Endodermal cell (in vitro differentiated cells): ENCODE measurements at regions not wholly inside any gene's neighbourhood (a gene's known extent, or its start where the extent isn't known, plus 50 kb on each side); places are given as distances from the start of the nearest gene placed in this dataset.

ENCODE experiments used
- DNase-seq: peaks from one replicate; pipeline ENCODE4 v3.0.0-alpha.2; 2017
- H3K27ac ChIP-seq: 2 replicates; pipeline ENCODE4 v1.5.1; 2013; ENCODE audit warnings: mild to moderate bottlenecking, low read depth, low read length, moderate library complexity
- H3K27me3 ChIP-seq: 2 replicates; pipeline ENCODE4 v1.6.1; 2013; ENCODE audit warnings: mild to moderate bottlenecking, low read length, moderate library complexity; ENCODE audit not compliant: insufficient read depth, control insufficient read depth, poor library complexity, severe bottlenecking
- H3K36me3 ChIP-seq: 2 replicates; pipeline ENCODE4 v1.7.0; 2013; ENCODE audit warnings: mild to moderate bottlenecking, low read length, moderate library complexity; ENCODE audit not compliant: control insufficient read depth, insufficient read depth
- H3K4me1 ChIP-seq: one replicate; pipeline ENCODE4 v1.7.0; 2013; ENCODE audit warnings: low read length; ENCODE audit not compliant: control insufficient read depth, insufficient read depth
- H3K4me3 ChIP-seq: 2 replicates; pipeline ENCODE4 v1.5.1; 2013; ENCODE audit warnings: mild to moderate bottlenecking, low read length, moderate library complexity
- H3K9ac ChIP-seq: 2 replicates; pipeline ENCODE4 v1.6.1; 2013; ENCODE audit warnings: mild to moderate bottlenecking, low read length, moderate library complexity; ENCODE audit not compliant: poor library complexity, severe bottlenecking; ENCODE audit errors: extremely low read depth
- H3K9me3 ChIP-seq: 2 replicates; pipeline ENCODE4 v1.6.1; 2013; ENCODE audit warnings: mild to moderate bottlenecking, low read length, moderate library complexity; ENCODE audit not compliant: control insufficient read depth
- H3K27ac Mint-ChIP-seq: 2 replicates; pipeline ENCODE4 v1.8.0; 2020; ENCODE audit warnings: mixed read lengths
- H3K27me3 Mint-ChIP-seq: 2 replicates; pipeline ENCODE4 v1.8.0; 2021; ENCODE audit warnings: mild to moderate bottlenecking, mixed read lengths; ENCODE audit not compliant: insufficient read depth
- H3K36me3 Mint-ChIP-seq: 2 replicates; pipeline ENCODE4 v1.8.0; 2020; ENCODE audit warnings: low read depth, mixed read lengths
- H3K4me1 Mint-ChIP-seq: 2 replicates; pipeline ENCODE4 v1.8.0; 2020; ENCODE audit warnings: mixed read lengths
- H3K4me3 Mint-ChIP-seq: 2 replicates; pipeline ENCODE4 v1.8.0; 2020; ENCODE audit warnings: mild to moderate bottlenecking, moderate library complexity, mixed read lengths
- H3K9me3 Mint-ChIP-seq: 2 replicates; pipeline ENCODE4 v1.8.0; 2020; ENCODE audit warnings: mild to moderate bottlenecking, mixed read lengths
- WGBS, 2 experiments: methylation state at CpG; one replicate each; pipeline versions ENCODE4 v1.1.5 to v1.1.7; 2013; ENCODE audit warnings: missing lambda C conversion rate in 2 of 2, mixed read lengths in 1 of 2; ENCODE audit not compliant: insufficient coverage in 1 of 2, insufficient read length in 1 of 2; 5-methylcytosine and 5-hydroxymethylcytosine counted together
- TF ChIP-seq, protein P1 (sequence below): fragments of 200-600 bp; sonication (generic); conservative IDR thresholded peaks from 2 replicates; pipeline ENCODE4 v1.5.0; 2021; ENCODE audit warnings: antibody characterized with exemption, mild to moderate bottlenecking

DNA sequence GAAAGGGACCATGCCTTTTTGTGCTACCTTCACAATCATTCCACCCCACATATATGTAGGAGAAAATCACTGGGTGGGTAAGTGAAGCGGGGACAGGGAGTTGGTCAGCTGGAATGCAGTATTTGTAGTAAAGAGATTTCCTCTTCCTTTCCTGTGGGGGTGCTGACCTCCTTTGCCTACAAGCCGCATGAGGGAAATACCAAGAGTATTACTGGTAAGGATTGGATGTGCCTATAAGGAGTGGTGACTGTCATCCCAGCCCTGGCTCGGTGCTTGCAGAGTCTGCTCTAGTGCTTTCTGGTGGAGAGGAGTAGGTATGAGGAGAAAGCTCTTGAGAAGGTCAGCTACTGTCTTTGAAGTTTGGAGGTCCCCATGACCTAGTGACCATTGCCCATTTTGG lies 324.6 kb downstream of the HRH4 start:
- H3K9me3 Mint-ChIP-seq: no peaks in the 10 kb centered on the region
- WGBS, 2 experiments: 90 to 100% methylated on average over 1 to 3 of the region's 3 CpGs
- Histone ChIP-seq H3K4me3 (no peak overlapping the region), H3K27ac (no peak overlapping the region), H3K9me3 (peaks cover 7% of the 10 kb centered on the region), H3K36me3 (no peaks in the 10 kb centered on the region), H3K27me3 (peaks cover 4% of the 10 kb centered on the region), H3K4me1 (no peaks in the 10 kb centered on the region), H3K9ac (no peak overlapping the region)
- H3K36me3 Mint-ChIP-seq: no peaks in the 10 kb centered on the region
- no peak overlapping the region for H3K4me3 Mint-ChIP-seq
- DNase-seq: no peak
- no peaks in the 10 kb centered on the region for H3K27me3 Mint-ChIP-seq
- TF ChIP-seq, protein P1, sequence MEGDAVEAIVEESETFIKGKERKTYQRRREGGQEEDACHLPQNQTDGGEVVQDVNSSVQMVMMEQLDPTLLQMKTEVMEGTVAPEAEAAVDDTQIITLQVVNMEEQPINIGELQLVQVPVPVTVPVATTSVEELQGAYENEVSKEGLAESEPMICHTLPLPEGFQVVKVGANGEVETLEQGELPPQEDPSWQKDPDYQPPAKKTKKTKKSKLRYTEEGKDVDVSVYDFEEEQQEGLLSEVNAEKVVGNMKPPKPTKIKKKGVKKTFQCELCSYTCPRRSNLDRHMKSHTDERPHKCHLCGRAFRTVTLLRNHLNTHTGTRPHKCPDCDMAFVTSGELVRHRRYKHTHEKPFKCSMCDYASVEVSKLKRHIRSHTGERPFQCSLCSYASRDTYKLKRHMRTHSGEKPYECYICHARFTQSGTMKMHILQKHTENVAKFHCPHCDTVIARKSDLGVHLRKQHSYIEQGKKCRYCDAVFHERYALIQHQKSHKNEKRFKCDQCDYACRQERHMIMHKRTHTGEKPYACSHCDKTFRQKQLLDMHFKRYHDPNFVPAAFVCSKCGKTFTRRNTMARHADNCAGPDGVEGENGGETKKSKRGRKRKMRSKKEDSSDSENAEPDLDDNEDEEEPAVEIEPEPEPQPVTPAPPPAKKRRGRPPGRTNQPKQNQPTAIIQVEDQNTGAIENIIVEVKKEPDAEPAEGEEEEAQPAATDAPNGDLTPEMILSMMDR: no peak
- no peak overlapping the region for H3K27ac Mint-ChIP-seq
- no peaks in the 10 kb centered on the region for H3K4me1 Mint-ChIP-seq

- Histone ChIP-seq H3K9ac (no peak overlapping the region), H3K4me3 (no peak overlapping the region), H3K36me3 (no peaks in the 10 kb centered on the region), H3K27me3 (peaks cover 4% of the 10 kb centered on the region), H3K4me1 (no peaks in the 10 kb centered on the region), H3K9me3 (peaks cover 7% of the 10 kb centered on the region), H3K27ac (no peak overlapping the region)
- TF ChIP-seq, protein P1: no peak
- Mint-ChIP-seq H3K4me1 (no peaks in the 10 kb centered on the region), H3K9me3 (no peaks in the 10 kb centered on the region), H3K27ac (no peak overlapping the region), H3K27me3 (no peaks in the 10 kb centered on the region), H3K4me3 (no peak overlapping the region), H3K36me3 (no peaks in the 10 kb centered on the region)
- WGBS, 2 experiments: 94 to 98% methylated on average over 2 of the region's 2 CpGs
- DNase-seq: no peak
Measured at GRCh38 chr18:24786027-24786426, 325.6 kb downstream of the HRH4 start.

- no peaks in the 10 kb centered on the region for H3K36me3 ChIP-seq
- Mint-ChIP-seq H3K27ac (no peak overlapping the region), H3K27me3 (no peaks in the 10 kb centered on the region), H3K4me1 (no peaks in the 10 kb centered on the region), H3K36me3 (no peaks in the 10 kb centered on the region), H3K4me3 (no peak overlapping the region), H3K9me3 (no peaks in the 10 kb centered on the region)
- no peak overlapping the region for H3K9ac ChIP-seq
- H3K27ac ChIP-seq: no peak overlapping the region
- no peaks in the 10 kb centered on the region for H3K4me1 ChIP-seq
- no peaks in the 10 kb centered on the region for H3K27me3 ChIP-seq
- WGBS, 2 experiments: 91 to 100% methylated on average over 2 to 4 of the region's 4 CpGs
- no peak overlapping the region for H3K4me3 ChIP-seq
- peaks cover 7% of the 10 kb centered on the region for H3K9me3 ChIP-seq
- DNase-seq: peak; percentile 51
- TF ChIP-seq, protein P1: no peak
Measured at GRCh38 chr18:24790347-24790746, 329.9 kb downstream of the HRH4 start.
